Fibroblast of lung (primary cell): ENCODE measurements at regions not wholly inside any gene's neighbourhood (a gene's known extent, or its start where the extent isn't known, plus 50 kb on each side); places are given as distances from the start of the nearest gene placed in this dataset.

Source experiments
- DNase-seq, 2 donors: peaks; one replicate each; pipeline versions ENCODE4 v3.0.0 to v3.0.0-alpha.2; 2010; ENCODE audit warnings: low read depth in 2 of 2
- H2AFZ ChIP-seq: 2 replicates; pipeline ENCODE4 v1.5.1; 2012; ENCODE audit warnings: low read length, control low read depth, inconsistent platforms
- H3K27ac ChIP-seq: 2 replicates; pipeline ENCODE4 v1.5.1; 2011; ENCODE audit warnings: low read length, control low read depth; ENCODE audit not compliant: insufficient read depth
- H3K27me3 ChIP-seq: 2 replicates; pipeline ENCODE4 v1.5.1; 2011; ENCODE audit warnings: mild to moderate bottlenecking, low read length; ENCODE audit not compliant: control insufficient read depth, insufficient read depth
- H3K36me3 ChIP-seq: 2 replicates; pipeline ENCODE4 v1.5.1; 2011; ENCODE audit warnings: low read length; ENCODE audit not compliant: control insufficient read depth, insufficient read depth
- H3K4me1 ChIP-seq: 2 replicates; pipeline ENCODE4 v1.5.1; 2011; ENCODE audit warnings: low read length; ENCODE audit not compliant: control insufficient read depth, insufficient read depth; ENCODE audit errors: extremely low read depth
- H3K4me2 ChIP-seq: 2 replicates; pipeline ENCODE4 v1.5.1; 2011; ENCODE audit warnings: low read length, control low read depth; ENCODE audit not compliant: insufficient read depth; ENCODE audit errors: extremely low read depth
- H3K4me3 ChIP-seq, 4 experiments: fragments of 200-600 bp in 1 of 4; sonication (generic) in 1 of 4; replicated peaks in 1 of 4; 2 replicates each; pipeline ENCODE4 v1.5.1; 2011 to 2016; ENCODE audit warnings: low read length in 4 of 4, low read depth in 3 of 4, mild to moderate bottlenecking in 3 of 4, control low read depth in 2 of 4, inconsistent platforms in 1 of 4, mixed read lengths in 1 of 4; ENCODE audit not compliant: insufficient read depth in 1 of 4; ENCODE audit errors: control extremely low read depth in 1 of 4
- H3K79me2 ChIP-seq: 2 replicates; pipeline ENCODE4 v1.5.1; 2012; ENCODE audit warnings: mild to moderate bottlenecking, low read length, inconsistent platforms; ENCODE audit not compliant: control insufficient read depth, insufficient read depth
- H3K9ac ChIP-seq: 2 replicates; pipeline ENCODE4 v1.5.1; 2011; ENCODE audit warnings: mild to moderate bottlenecking, low read length, control low read depth; ENCODE audit not compliant: insufficient read depth
- H3K9me3 ChIP-seq: 2 replicates; pipeline ENCODE4 v1.5.1; 2012; ENCODE audit warnings: low read depth, low read length; ENCODE audit not compliant: control insufficient read depth, insufficient read depth
- H4K20me1 ChIP-seq: 2 replicates; pipeline ENCODE4 v1.5.1; 2011; ENCODE audit warnings: low read length; ENCODE audit not compliant: control insufficient read depth, insufficient read depth; ENCODE audit errors: extremely low read depth
- CTCF ChIP-seq, 2 donors: IDR thresholded peaks in 1 of 2; conservative IDR thresholded peaks in 1 of 2; 1 replicate in 1 of 2; 2 replicates in 1 of 2; pipeline ENCODE4 v1.5.1; 2011 to 2012; ENCODE audit warnings: low read length in 2 of 2, control low read depth in 1 of 2, inconsistent platforms in 1 of 2, low read depth in 1 of 2, mild to moderate bottlenecking in 1 of 2
- EZH2 ChIP-seq: IDR thresholded peaks from 2 replicates; pipeline ENCODE4 v1.5.1; 2012; ENCODE audit warnings: low read length, control low read depth, mild to moderate bottlenecking; ENCODE audit errors: missing control alignments

GRCh38 chr12:17369556-17369955 lies 720.4 kb downstream of the RERGL start:
- no peak overlapping the region for H3K27ac ChIP-seq
- H3K79me2 ChIP-seq: no peaks in the 10 kb centered on the region
- no peak for DNase-seq
- no peak overlapping the region for H2AFZ ChIP-seq
- no peaks in the 10 kb centered on the region for H3K4me1 ChIP-seq
- H3K9ac ChIP-seq: no peak overlapping the region
- H4K20me1 ChIP-seq: no peaks in the 10 kb centered on the region
- TF ChIP-seq EZH2 (no peak), CTCF (conservative IDR thresholded peaks at IDR 0.05 in 1 of 2, IDR thresholded peaks at IDR 0.05 in 1 of 2; ENCODE audit: low read depth in 1 of 2, low read length in 2 of 2) (no peak)
- H3K4me2 ChIP-seq: no peak overlapping the region
- no peaks in the 10 kb centered on the region for H3K9me3 ChIP-seq
- H3K27me3 ChIP-seq: no peaks in the 10 kb centered on the region
- H3K4me3 ChIP-seq: no peak overlapping the region
- no peaks in the 10 kb centered on the region for H3K36me3 ChIP-seq

- no peak for TF ChIP-seq EZH2
- no peak for TF ChIP-seq CTCF (conservative IDR thresholded peaks at IDR 0.05 in 1 of 2, IDR thresholded peaks at IDR 0.05 in 1 of 2; ENCODE audit: low read depth in 1 of 2, low read length in 2 of 2)
- H3K4me3 ChIP-seq: no peak overlapping the region
- no peak overlapping the region for H2AFZ ChIP-seq
- H3K9me3 ChIP-seq: no peaks in the 10 kb centered on the region
- no peak overlapping the region for H3K9ac ChIP-seq
- no peaks in the 10 kb centered on the region for H3K27me3 ChIP-seq
- no peaks in the 10 kb centered on the region for H3K79me2 ChIP-seq
- no peaks in the 10 kb centered on the region for H4K20me1 ChIP-seq
- H3K36me3 ChIP-seq: no peaks in the 10 kb centered on the region
- no peaks in the 10 kb centered on the region for H3K4me1 ChIP-seq
- DNase-seq: no peak
- no peak overlapping the region for H3K27ac ChIP-seq
- no peak overlapping the region for H3K4me2 ChIP-seq
Measured at GRCh38 chr12:17361224-17361623, 728.8 kb downstream of the RERGL start.

- no peak for TF ChIP-seq CTCF (conservative IDR thresholded peaks at IDR 0.05 in 1 of 2, IDR thresholded peaks at IDR 0.05 in 1 of 2; ENCODE audit: low read depth in 1 of 2, low read length in 2 of 2)
- no peak for TF ChIP-seq EZH2
- no peaks in the 10 kb centered on the region for H3K9me3 ChIP-seq
- H3K4me2 ChIP-seq: no peak overlapping the region
- no peak overlapping the region for H3K4me3 ChIP-seq
- H3K9ac ChIP-seq: no peak overlapping the region
- no peak for DNase-seq
- H3K36me3 ChIP-seq: no peaks in the 10 kb centered on the region
- no peaks in the 10 kb centered on the region for H3K79me2 ChIP-seq
- H2AFZ ChIP-seq: no peak overlapping the region
- H3K27ac ChIP-seq: no peak overlapping the region
- H4K20me1 ChIP-seq: no peaks in the 10 kb centered on the region
- H3K27me3 ChIP-seq: no peaks in the 10 kb centered on the region
- H3K4me1 ChIP-seq: no peaks in the 10 kb centered on the region
Measured at GRCh38 chr12:17358835-17359234, 731.2 kb downstream of the RERGL start.
